ENCODE measurements at regions not wholly inside any gene's neighbourhood (a gene's known extent, or its start where the extent isn't known, plus 50 kb on each side); places are given as distances from the start of the nearest gene placed in this dataset.

- no peak for DNase-seq (ENCODE audit: low spot score)
- TF ChIP-seq CTCF (IDR thresholded peaks at IDR 0.05; ENCODE audit: extremely low read depth, missing control alignments), result no peak
Observed at GRCh38 chr5:145551714-145552113, 283.4 kb downstream of the PRELID2 start.

DNA sequence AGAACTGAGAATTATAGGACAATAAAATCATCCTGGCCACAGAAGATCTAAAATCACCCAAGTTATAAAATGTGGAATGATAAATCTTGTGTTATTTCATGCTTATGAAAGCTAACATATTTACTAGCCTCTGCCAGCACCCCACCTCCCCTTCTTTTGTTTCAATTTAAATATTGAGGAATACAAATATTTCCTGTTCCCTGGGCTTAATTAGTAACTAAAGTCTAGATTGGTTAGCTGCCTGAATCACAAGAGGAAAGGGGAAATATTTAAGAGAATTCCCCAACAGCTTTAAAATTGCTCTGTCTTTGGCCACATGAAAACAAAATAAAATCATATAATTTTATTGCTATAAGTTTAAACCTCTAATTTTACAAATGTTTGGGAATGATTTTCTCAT, 287.0 kb downstream of the PRELID2 start:
- DNase-seq (ENCODE audit: low spot score), result no peak
- no peak for TF ChIP-seq CTCF (IDR thresholded peaks at IDR 0.05; ENCODE audit: extremely low read depth, missing control alignments)

GRCh38 chr5:145544401-145544800, 290.7 kb downstream of the PRELID2 start:
- no peak for DNase-seq (ENCODE audit: low spot score)

DNA sequence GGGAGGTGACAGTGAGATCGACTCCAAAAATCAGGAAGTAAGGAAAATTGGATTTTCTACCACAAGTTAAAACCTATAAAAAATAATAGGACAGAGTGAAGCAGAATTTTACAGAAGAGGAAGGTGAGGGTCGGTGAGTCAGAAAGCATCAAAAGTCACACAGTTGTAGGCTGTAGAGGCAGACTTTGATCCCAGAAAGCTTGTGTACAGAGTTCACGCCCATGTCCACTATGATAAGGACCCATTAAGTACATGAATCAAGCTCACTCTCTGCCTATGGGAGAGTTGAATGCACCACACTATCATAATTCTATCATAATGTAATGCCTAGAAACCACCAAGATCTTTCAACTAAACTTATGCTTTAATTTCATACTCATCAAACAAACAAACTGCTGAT, 291.2 kb downstream of the PRELID2 start:
- no peak for TF ChIP-seq CTCF (IDR thresholded peaks at IDR 0.05; ENCODE audit: extremely low read depth, missing control alignments)
- no peak for DNase-seq (ENCODE audit: low spot score)

More at GRCh38 chr5:145544401-145544800, 290.7 kb downstream of the PRELID2 start:
- TF ChIP-seq CTCF (IDR thresholded peaks at IDR 0.05; ENCODE audit: extremely low read depth, missing control alignments), result no peak

DNA sequence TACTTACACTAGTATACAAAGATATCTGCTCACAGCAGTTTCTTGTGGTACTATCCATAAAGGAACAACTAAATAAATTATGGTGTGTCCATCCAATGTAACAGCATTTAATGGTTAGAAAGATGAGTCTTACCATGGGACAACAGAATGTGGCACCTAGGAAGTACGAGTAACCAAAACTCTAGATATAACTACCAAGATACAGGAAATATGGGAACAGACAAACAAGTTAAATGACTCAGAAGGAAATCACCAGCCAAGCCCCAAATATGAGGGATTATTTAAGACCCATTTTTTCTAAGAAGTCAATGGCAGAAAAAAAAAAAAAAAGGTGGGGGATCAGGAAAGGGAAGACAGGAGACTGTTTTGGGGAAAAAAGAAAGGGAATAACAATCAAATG, 294.8 kb downstream of the PRELID2 start:
- no peak for DNase-seq (ENCODE audit: low spot score)
- TF ChIP-seq CTCF (IDR thresholded peaks at IDR 0.05; ENCODE audit: extremely low read depth, missing control alignments), result no peak

GRCh38 chr5:145539201-145539600, 295.9 kb downstream of the PRELID2 start:
- TF ChIP-seq CTCF (IDR thresholded peaks at IDR 0.05; ENCODE audit: extremely low read depth, missing control alignments), result no peak
- DNase-seq (ENCODE audit: low spot score), result no peak

GRCh38 chr5:145536133-145536532, 299.0 kb downstream of the PRELID2 start:
- no peak for DNase-seq (ENCODE audit: low spot score)
- no peak for TF ChIP-seq CTCF (IDR thresholded peaks at IDR 0.05; ENCODE audit: extremely low read depth, missing control alignments)
